Transverse colon (tissue), 4 donors: ENCODE measurements at regions not wholly inside any gene's neighbourhood (a gene's known extent, or its start where the extent isn't known, plus 50 kb on each side); places are given as distances from the start of the nearest gene placed in this dataset.

Source experiments
- CTCF ChIP-seq, 5 experiments: fragments of 200-600 bp in 3 of 5; fragments of 450-650 bp in 2 of 5; sonication (generic) in 3 of 5; IDR thresholded peaks; 1 replicate in 2 of 5; 2 replicates in 3 of 5; pipeline ENCODE4 v1.5.1; 2016 to 2017; ENCODE audit warnings: antibody characterized with exemption in 5 of 5, inconsistent platforms in 3 of 5, mild to moderate bottlenecking in 2 of 5, moderate library complexity in 1 of 5
- POLR2A ChIP-seq: fragments of 450-650 bp; IDR thresholded peaks from one replicate; pipeline ENCODE4 v1.6.1; 2016; ENCODE audit warnings: antibody characterized with exemption, mild to moderate bottlenecking, moderate library complexity
- POLR2AphosphoS5 ChIP-seq, 3 donors: sonication (generic); formaldehyde crosslinking; IDR thresholded peaks; one replicate each; pipeline ENCODE4 v1.6.1; 2016; ENCODE audit warnings: antibody characterized with exemption in 3 of 3

- TF ChIP-seq CTCF (IDR thresholded peaks at IDR 0.05), result no peak
- TF ChIP-seq POLR2A, result no peak
- no peak for TF ChIP-seq POLR2AphosphoS5 (IDR thresholded peaks at IDR 0.05)
These were observed 766.1 kb downstream of the IRX1 start for GRCh38 chr5:4361753-4362152.
